GM12892 (cell line): ENCODE measurements at regions not wholly inside any gene's neighbourhood (a gene's known extent, or its start where the extent isn't known, plus 50 kb on each side); places are given as distances from the start of the nearest gene placed in this dataset.

ENCODE experiments used
- POLR2A ChIP-seq: IDR thresholded peaks from 2 replicates; pipeline ENCODE4 v1.6.1; 2011; ENCODE audit warnings: low read depth, low read length, control low read depth
- POLR2AphosphoS5 ChIP-seq: IDR thresholded peaks from 2 replicates; pipeline ENCODE4 v1.6.1; 2011; ENCODE audit warnings: low read depth, low read length, control low read depth
- TAF1 ChIP-seq: IDR thresholded peaks from 2 replicates; pipeline ENCODE4 v1.6.1; 2011; ENCODE audit warnings: low read depth, mild to moderate bottlenecking, control low read depth, low read length, borderline replicate concordance

GRCh38 chr11:106218106-106218505 lies 140.6 kb downstream of the AASDHPPT start:
- TF ChIP-seq POLR2AphosphoS5 (no peak), POLR2A (no peak), TAF1 (no peak)
